ENCODE measurements at regions not wholly inside any gene's neighbourhood (a gene's known extent, or its start where the extent isn't known, plus 50 kb on each side); places are given as distances from the start of the nearest gene placed in this dataset.
"Not testable (repeated sequence)": the region's sequence is repeated elsewhere in the genome, so short reads cannot be mapped to it uniquely, and the experiment has no call there.

DNA sequence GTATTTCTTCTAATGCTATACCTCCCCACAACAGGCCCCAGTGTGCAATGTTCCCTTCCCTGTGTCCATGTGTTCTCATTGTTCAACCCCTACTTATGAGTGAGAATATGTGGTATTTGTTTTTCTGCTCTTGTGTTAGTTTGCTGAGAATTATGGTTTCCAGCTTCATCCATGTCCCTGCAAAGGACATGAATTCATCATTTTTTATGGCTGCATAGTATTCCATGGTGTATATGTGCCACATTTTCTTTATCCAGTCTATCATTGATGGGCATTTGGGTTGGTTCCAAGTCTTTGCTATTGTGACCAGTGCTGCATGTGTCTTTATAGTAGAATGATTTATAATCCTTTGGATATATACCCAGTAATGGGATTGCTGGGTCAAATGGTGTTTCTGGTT, 95.7 kb upstream of the HEY2 start:
- intact Hi-C loops (cut with micrococcal nuclease; ENCODE audit: unreplicated experiment); BruUV-seq (replicated peaks); DNase-seq (ENCODE audit: low read depth, low spot score); H3K4me1 ChIP-seq (ENCODE audit: control insufficient read depth, insufficient read depth, low read length); H3K27me3 ChIP-seq (ENCODE audit: control insufficient read depth, insufficient read depth, low read length); POLR2A ChIA-PET; H3K36me3 ChIP-seq (ENCODE audit: control insufficient read depth, insufficient read depth, low read length); H3K4me3 ChIP-seq (ENCODE audit: low read depth in 2 of 2, low read length in 2 of 2); in situ Hi-C loops (cut with HindIII; ENCODE audit: low pct_unique_long_range_greater_than_20kb, low sequenced_read_pairs); ATAC-seq; H3K9me3 ChIP-seq (ENCODE audit: control insufficient read depth, insufficient read depth, low read depth, low read length); CTCF ChIA-PET; H3K27ac ChIP-seq (ENCODE audit: low read length): not testable (repeated sequence)

DNA sequence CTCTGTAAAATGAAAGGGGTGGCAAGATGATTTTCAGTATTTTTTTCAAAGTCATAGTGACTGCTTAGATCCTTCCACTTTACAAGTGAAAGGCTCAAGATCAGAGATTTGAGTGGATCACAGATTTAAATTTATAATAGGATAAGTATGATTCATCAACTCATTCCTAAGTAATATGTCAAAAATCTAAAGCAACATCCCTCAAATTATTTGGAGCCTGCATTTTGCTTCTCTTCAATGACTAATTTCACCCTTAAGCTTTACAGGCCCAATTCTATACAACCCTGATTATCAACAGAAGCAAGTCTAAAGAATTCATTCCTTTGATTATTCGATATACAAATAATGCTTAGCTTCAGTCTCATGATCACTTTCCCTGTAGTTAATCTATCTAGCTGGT, 93.9 kb upstream of the HEY2 start:
- no TSS peak for BruUV-seq (replicated peaks)

DNA sequence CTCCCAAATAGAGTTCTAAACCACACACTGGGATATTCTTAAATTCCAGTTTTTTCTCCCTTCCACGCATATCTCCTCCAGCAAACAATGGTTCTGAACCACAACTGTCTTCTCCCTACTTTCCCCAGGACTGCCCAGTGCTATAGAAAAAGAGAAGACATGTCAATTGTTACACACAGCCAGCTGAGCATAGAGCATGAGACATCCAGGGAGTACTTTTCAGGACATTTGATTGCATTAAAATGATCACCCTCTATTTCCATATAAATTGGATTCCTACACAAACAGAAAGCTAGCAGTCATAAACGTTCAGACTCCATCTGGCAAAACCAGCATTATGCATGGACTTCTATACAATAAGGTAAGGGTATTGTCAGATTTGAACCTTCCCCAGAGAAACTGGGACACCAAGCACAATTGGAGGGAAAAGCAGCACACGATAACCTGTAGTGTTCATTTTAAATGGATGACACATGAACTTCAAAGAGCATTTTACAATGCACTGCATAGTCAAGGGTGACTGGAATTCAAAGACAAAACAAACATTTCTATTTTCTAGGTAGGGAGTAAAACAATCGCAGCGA, 93.1 kb upstream of the HEY2 start:
- in situ Hi-C loops (cut with HindIII; ENCODE audit: low pct_unique_long_range_greater_than_20kb, low sequenced_read_pairs) (no loop called here), intact Hi-C loops (cut with micrococcal nuclease; ENCODE audit: unreplicated experiment) (no loop called here)
- TF ChIP-seq SIN3A (IDR thresholded peaks at IDR 0.05; ENCODE audit: borderline replicate concordance, insufficient read depth, low read depth, low read length) (no peak), TCF7L2 (IDR thresholded peaks at IDR 0.05; ENCODE audit: low read depth, low read length) (no peak), POLR2AphosphoS5 (IDR thresholded peaks at IDR 0.05; ENCODE audit: low read depth, low read length) (no peak)
- TF ChIP-seq, protein P1, sequence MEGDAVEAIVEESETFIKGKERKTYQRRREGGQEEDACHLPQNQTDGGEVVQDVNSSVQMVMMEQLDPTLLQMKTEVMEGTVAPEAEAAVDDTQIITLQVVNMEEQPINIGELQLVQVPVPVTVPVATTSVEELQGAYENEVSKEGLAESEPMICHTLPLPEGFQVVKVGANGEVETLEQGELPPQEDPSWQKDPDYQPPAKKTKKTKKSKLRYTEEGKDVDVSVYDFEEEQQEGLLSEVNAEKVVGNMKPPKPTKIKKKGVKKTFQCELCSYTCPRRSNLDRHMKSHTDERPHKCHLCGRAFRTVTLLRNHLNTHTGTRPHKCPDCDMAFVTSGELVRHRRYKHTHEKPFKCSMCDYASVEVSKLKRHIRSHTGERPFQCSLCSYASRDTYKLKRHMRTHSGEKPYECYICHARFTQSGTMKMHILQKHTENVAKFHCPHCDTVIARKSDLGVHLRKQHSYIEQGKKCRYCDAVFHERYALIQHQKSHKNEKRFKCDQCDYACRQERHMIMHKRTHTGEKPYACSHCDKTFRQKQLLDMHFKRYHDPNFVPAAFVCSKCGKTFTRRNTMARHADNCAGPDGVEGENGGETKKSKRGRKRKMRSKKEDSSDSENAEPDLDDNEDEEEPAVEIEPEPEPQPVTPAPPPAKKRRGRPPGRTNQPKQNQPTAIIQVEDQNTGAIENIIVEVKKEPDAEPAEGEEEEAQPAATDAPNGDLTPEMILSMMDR (IDR thresholded peaks at IDR 0.05) = no peak
- TF ChIP-seq, protein P2, sequence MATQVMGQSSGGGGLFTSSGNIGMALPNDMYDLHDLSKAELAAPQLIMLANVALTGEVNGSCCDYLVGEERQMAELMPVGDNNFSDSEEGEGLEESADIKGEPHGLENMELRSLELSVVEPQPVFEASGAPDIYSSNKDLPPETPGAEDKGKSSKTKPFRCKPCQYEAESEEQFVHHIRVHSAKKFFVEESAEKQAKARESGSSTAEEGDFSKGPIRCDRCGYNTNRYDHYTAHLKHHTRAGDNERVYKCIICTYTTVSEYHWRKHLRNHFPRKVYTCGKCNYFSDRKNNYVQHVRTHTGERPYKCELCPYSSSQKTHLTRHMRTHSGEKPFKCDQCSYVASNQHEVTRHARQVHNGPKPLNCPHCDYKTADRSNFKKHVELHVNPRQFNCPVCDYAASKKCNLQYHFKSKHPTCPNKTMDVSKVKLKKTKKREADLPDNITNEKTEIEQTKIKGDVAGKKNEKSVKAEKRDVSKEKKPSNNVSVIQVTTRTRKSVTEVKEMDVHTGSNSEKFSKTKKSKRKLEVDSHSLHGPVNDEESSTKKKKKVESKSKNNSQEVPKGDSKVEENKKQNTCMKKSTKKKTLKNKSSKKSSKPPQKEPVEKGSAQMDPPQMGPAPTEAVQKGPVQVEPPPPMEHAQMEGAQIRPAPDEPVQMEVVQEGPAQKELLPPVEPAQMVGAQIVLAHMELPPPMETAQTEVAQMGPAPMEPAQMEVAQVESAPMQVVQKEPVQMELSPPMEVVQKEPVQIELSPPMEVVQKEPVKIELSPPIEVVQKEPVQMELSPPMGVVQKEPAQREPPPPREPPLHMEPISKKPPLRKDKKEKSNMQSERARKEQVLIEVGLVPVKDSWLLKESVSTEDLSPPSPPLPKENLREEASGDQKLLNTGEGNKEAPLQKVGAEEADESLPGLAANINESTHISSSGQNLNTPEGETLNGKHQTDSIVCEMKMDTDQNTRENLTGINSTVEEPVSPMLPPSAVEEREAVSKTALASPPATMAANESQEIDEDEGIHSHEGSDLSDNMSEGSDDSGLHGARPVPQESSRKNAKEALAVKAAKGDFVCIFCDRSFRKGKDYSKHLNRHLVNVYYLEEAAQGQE (IDR thresholded peaks at IDR 0.05; ENCODE audit: insufficient read depth in 1 of 2, low read depth in 2 of 2, low read length in 1 of 2) = no peak
- Histone ChIP-seq H3K4me1 (ENCODE audit: control insufficient read depth, insufficient read depth, low read length) (no peaks in the 10 kb centered on the region), H3K27ac (ENCODE audit: low read length) (no peak overlapping the region), H3K4me3 (ENCODE audit: low read depth in 2 of 2, low read length in 2 of 2) (no peak overlapping the region), H3K36me3 (ENCODE audit: control insufficient read depth, insufficient read depth, low read length) (no peaks in the 10 kb centered on the region), H3K9me3 (ENCODE audit: control insufficient read depth, insufficient read depth, low read depth, low read length) (no peaks in the 10 kb centered on the region), H3K27me3 (ENCODE audit: control insufficient read depth, insufficient read depth, low read length) (0 out of 2 replicates have a peak, but pooled peaks cover 2% of the 10 kb centered on the region)
- BruUV-seq (replicated peaks) = no TSS peak
- DNase-seq (ENCODE audit: low read depth, low spot score) = no peak
- ATAC-seq = no peak
- CTCF ChIA-PET = no interaction called here
- POLR2A ChIA-PET = no interaction called here

More for the DNA sequence above, 93.9 kb upstream of the HEY2 start:
- no peaks in the 10 kb centered on the region for H3K9me3 ChIP-seq (ENCODE audit: control insufficient read depth, insufficient read depth, low read depth, low read length)
- H3K4me1 ChIP-seq (ENCODE audit: control insufficient read depth, insufficient read depth, low read length) = no peaks in the 10 kb centered on the region
- H3K27me3 ChIP-seq (ENCODE audit: control insufficient read depth, insufficient read depth, low read length) = 0 out of 2 replicates have a peak, but pooled peaks cover 2% of the 10 kb centered on the region
- H3K27ac ChIP-seq (ENCODE audit: low read length) = no peak overlapping the region
- H3K36me3 ChIP-seq (ENCODE audit: control insufficient read depth, insufficient read depth, low read length) = no peaks in the 10 kb centered on the region
- CTCF ChIA-PET = interaction anchor here (0.6 kb wide), 1 partner anchor 246 kb away, joined by 3 read pairs; no protein-coding TSS in a partner anchor
- TF ChIP-seq POLR2AphosphoS5 (IDR thresholded peaks at IDR 0.05; ENCODE audit: low read depth, low read length) (no peak), SIN3A (IDR thresholded peaks at IDR 0.05; ENCODE audit: borderline replicate concordance, insufficient read depth, low read depth, low read length) (no peak), TCF7L2 (IDR thresholded peaks at IDR 0.05; ENCODE audit: low read depth, low read length) (no peak)
- TF ChIP-seq, protein P1 (IDR thresholded peaks at IDR 0.05) = no peak
- TF ChIP-seq, protein P2 (IDR thresholded peaks at IDR 0.05; ENCODE audit: insufficient read depth in 1 of 2, low read depth in 2 of 2, low read length in 1 of 2) = no peak
- DNase-seq (ENCODE audit: low read depth, low spot score) (no peak), ATAC-seq (no peak)
- H3K4me3 ChIP-seq (ENCODE audit: low read depth in 2 of 2, low read length in 2 of 2) = no peak overlapping the region
- in situ Hi-C loops (cut with HindIII; ENCODE audit: low pct_unique_long_range_greater_than_20kb, low sequenced_read_pairs) = no loop called here
- intact Hi-C loops (cut with micrococcal nuclease; ENCODE audit: unreplicated experiment) = no loop called here
- POLR2A ChIA-PET = no interaction called here
